GM23338 (cell line): ENCODE measurements at regions not wholly inside any gene's neighbourhood (a gene's known extent, or its start where the extent isn't known, plus 50 kb on each side); places are given as distances from the start of the nearest gene placed in this dataset.

Source experiments
- CREB1 ChIP-seq: fragments of 250-450 bp; sonication (Bioruptor Pico); IDR thresholded peaks from 2 replicates; pipeline ENCODE4 v1.5.0; 2020; ENCODE audit warnings: low read depth, mild to moderate bottlenecking, moderate library complexity
- JUNB ChIP-seq: IDR thresholded peaks from one replicate; pipeline ENCODE4 v1.6.1; 2016; ENCODE audit warnings: antibody characterized with exemption; ENCODE audit not compliant: unreplicated experiment
- POLR2AphosphoS5 ChIP-seq: IDR thresholded peaks from 2 replicates; pipeline ENCODE4 v1.6.1; 2016; ENCODE audit warnings: antibody characterized with exemption, low read depth
- TF ChIP-seq, protein P1 (sequence below), 2 experiments: fragments of 200-600 bp in 1 of 2; sonication (generic) in 1 of 2; conservative IDR thresholded peaks; 2 replicates each; pipeline versions ENCODE4 v1.5.1 to v1.6.1; 2016 to 2017; ENCODE audit warnings: antibody characterized with exemption in 2 of 2, low read depth in 2 of 2, mild to moderate bottlenecking in 2 of 2, moderate library complexity in 1 of 2

- TF ChIP-seq, protein P1, sequence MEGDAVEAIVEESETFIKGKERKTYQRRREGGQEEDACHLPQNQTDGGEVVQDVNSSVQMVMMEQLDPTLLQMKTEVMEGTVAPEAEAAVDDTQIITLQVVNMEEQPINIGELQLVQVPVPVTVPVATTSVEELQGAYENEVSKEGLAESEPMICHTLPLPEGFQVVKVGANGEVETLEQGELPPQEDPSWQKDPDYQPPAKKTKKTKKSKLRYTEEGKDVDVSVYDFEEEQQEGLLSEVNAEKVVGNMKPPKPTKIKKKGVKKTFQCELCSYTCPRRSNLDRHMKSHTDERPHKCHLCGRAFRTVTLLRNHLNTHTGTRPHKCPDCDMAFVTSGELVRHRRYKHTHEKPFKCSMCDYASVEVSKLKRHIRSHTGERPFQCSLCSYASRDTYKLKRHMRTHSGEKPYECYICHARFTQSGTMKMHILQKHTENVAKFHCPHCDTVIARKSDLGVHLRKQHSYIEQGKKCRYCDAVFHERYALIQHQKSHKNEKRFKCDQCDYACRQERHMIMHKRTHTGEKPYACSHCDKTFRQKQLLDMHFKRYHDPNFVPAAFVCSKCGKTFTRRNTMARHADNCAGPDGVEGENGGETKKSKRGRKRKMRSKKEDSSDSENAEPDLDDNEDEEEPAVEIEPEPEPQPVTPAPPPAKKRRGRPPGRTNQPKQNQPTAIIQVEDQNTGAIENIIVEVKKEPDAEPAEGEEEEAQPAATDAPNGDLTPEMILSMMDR (conservative IDR thresholded peaks at IDR 0.05; ENCODE audit: low read depth in 2 of 2), result no peak
- TF ChIP-seq JUNB (no peak), POLR2AphosphoS5 (no peak), CREB1 (CRISPR knock-in tag) (no peak)
Measured at GRCh38 chr10:118805146-118805545, 50.4 kb upstream of the CACUL1 start.
